SK-N-SH (cell line): ENCODE measurements at regions not wholly inside any gene's neighbourhood (a gene's known extent, or its start where the extent isn't known, plus 50 kb on each side); places are given as distances from the start of the nearest gene placed in this dataset.

Experiments
- CTCF ChIA-PET: fragments of 300-600, 350-600 bp; formaldehyde crosslinking; extraction: SDS; loops from one replicate; lab custom pipeline; 2021; lab: Yijun Ruan, JAX
- POLR2A ChIA-PET: fragments of 350-600 bp; sonication (Branson Sonifier 250); formaldehyde crosslinking; extraction: SDS; loops from one replicate; lab custom pipeline; 2020; ENCODE audit warnings: antibody characterized with exemption, inconsistent platforms; lab: Yijun Ruan, JAX
- DNase-seq: peaks from one replicate; pipeline ENCODE4 v3.0.0; 2012
- H2AFZ ChIP-seq: fragments of 200-600 bp; sonication (generic); 2 replicates; pipeline ENCODE4 v1.8.1; 2016; ENCODE audit warnings: antibody characterized with exemption, mild to moderate bottlenecking, low read depth
- H3F3A ChIP-seq: fragments of 200-600 bp; sonication (generic); replicated peaks from 2 replicates; pipeline ENCODE3; 2016; ENCODE audit warnings: antibody characterized with exemption, mild to moderate bottlenecking; ENCODE audit not compliant: insufficient read depth
- H3K27ac ChIP-seq, 2 experiments: fragments of 200-500 bp in 1 of 2; fragments of 200-600 bp in 1 of 2; sonication (Bioruptor generic) in 1 of 2; sonication (generic), shearing (Covaris generic) in 1 of 2; 2 replicates each; pipeline versions ENCODE4 v1.5.1 to v1.6.1; 2014 to 2016; ENCODE audit warnings: low read depth in 2 of 2, inconsistent platforms in 1 of 2, low read length in 1 of 2, mild to moderate bottlenecking in 1 of 2, mixed read lengths in 1 of 2
- H3K27me3 ChIP-seq: fragments of 200-600 bp; sonication (generic), shearing (Covaris generic); 2 replicates; pipeline ENCODE4 v1.6.1; 2016; ENCODE audit warnings: mixed run types; ENCODE audit not compliant: insufficient read depth
- H3K36me3 ChIP-seq, 2 experiments: fragments of 200-500 bp in 1 of 2; fragments of 200-600 bp in 1 of 2; sonication (Bioruptor generic) in 1 of 2; sonication (generic) in 1 of 2; replicated peaks in 1 of 2; 2 replicates each; pipeline versions ENCODE3 to v1.5.1; 2014 to 2016; ENCODE audit warnings: low read length in 1 of 2, mild to moderate bottlenecking in 1 of 2; ENCODE audit not compliant: insufficient read depth in 2 of 2, control insufficient read depth in 1 of 2
- H3K4me1 ChIP-seq, 2 experiments: fragments of 200-500 bp in 1 of 2; fragments of 200-600 bp in 1 of 2; sonication (Bioruptor generic) in 1 of 2; sonication (generic), shearing (Covaris generic) in 1 of 2; 2 replicates each; pipeline versions ENCODE4 v1.5.1 to v1.6.1; 2014 to 2016; ENCODE audit warnings: low read depth in 1 of 2, low read length in 1 of 2, mixed run types in 1 of 2; ENCODE audit not compliant: insufficient read depth in 2 of 2, control insufficient read depth in 1 of 2
- H3K4me2 ChIP-seq: fragments of 200-600 bp; sonication (generic), shearing (Covaris generic); 2 replicates; pipeline ENCODE4 v1.6.1; 2017; ENCODE audit warnings: mixed run types
- H3K4me3 ChIP-seq, 2 experiments: fragments of 200-500 bp in 1 of 2; fragments of 200-600 bp in 1 of 2; sonication (Bioruptor generic) in 1 of 2; sonication (generic), shearing (Covaris generic) in 1 of 2; 2 replicates each; pipeline versions ENCODE4 v1.5.1 to v1.8.1; 2014 to 2016; ENCODE audit warnings: low read depth in 2 of 2, inconsistent platforms in 1 of 2, low read length in 1 of 2, mild to moderate bottlenecking in 1 of 2, mixed read lengths in 1 of 2, moderate library complexity in 1 of 2
- H3K79me2 ChIP-seq: fragments of 200-600 bp; sonication (generic); 2 replicates; pipeline ENCODE4 v1.8.1; 2017; ENCODE audit warnings: mild to moderate bottlenecking; ENCODE audit not compliant: insufficient read depth
- H3K9ac ChIP-seq: fragments of 200-600 bp; sonication (generic); 2 replicates; pipeline ENCODE4 v1.6.1; 2017; ENCODE audit warnings: mixed run types
- H3K9me2 ChIP-seq: fragments of 200-600 bp; sonication (generic); 2 replicates; pipeline ENCODE4 v1.6.1; 2017; ENCODE audit warnings: mixed run types
- H3K9me3 ChIP-seq: fragments of 200-600 bp; sonication (generic); 2 replicates; pipeline ENCODE4 v1.6.1; 2017; ENCODE audit warnings: mixed run types, mild to moderate bottlenecking, moderate library complexity
- H4K20me1 ChIP-seq: fragments of 200-600 bp; sonication (generic); 2 replicates; pipeline ENCODE4 v1.6.1; 2017; ENCODE audit warnings: mild to moderate bottlenecking, mixed run types; ENCODE audit not compliant: insufficient read depth
- ELF1 ChIP-seq: IDR thresholded peaks from 2 replicates; pipeline ENCODE4 v1.4.0; 2012
- EP300 ChIP-seq, 2 experiments: IDR thresholded peaks; 2 replicates each; pipeline versions ENCODE4 v1.4.0 to v1.6.1; 2012; ENCODE audit warnings: borderline replicate concordance in 1 of 2, low read depth in 1 of 2, low read length in 1 of 2
- EZH2phosphoT487 ChIP-seq: fragments of 200-600 bp; sonication (generic); IDR thresholded peaks from 2 replicates; pipeline ENCODE4 v1.6.1; 2017; ENCODE audit warnings: low read depth, mixed run types, mild to moderate bottlenecking, antibody characterized with exemption, moderate library complexity, borderline replicate concordance
- FOXJ3 ChIP-seq: sonication (generic); formaldehyde crosslinking; IDR thresholded peaks from 2 replicates; pipeline ENCODE4 v1.5.1; 2020; ENCODE audit warnings: mild to moderate bottlenecking, missing genetic modification reagents
- FOXM1 ChIP-seq: IDR thresholded peaks from 2 replicates; pipeline ENCODE4 v1.4.0; 2012; ENCODE audit warnings: low read depth, mild to moderate bottlenecking
- GABPA ChIP-seq: IDR thresholded peaks from 2 replicates; pipeline ENCODE4 v1.4.0; 2012; ENCODE audit warnings: low read depth, mild to moderate bottlenecking
- JUND ChIP-seq: IDR thresholded peaks from 2 replicates; pipeline ENCODE4 v1.4.0; 2012
- MEF2A ChIP-seq: IDR thresholded peaks from 2 replicates; pipeline ENCODE4 v1.4.0; 2012; ENCODE audit warnings: low read depth, borderline replicate concordance
- MXI1 ChIP-seq: IDR thresholded peaks from 2 replicates; pipeline ENCODE4 v1.6.1; 2012; ENCODE audit warnings: mild to moderate bottlenecking, low read depth, low read length, improper control_type of control experiment
- NFIC ChIP-seq: IDR thresholded peaks from 2 replicates; pipeline ENCODE4 v1.4.0; 2012; ENCODE audit warnings: borderline replicate concordance
- NRF1 ChIP-seq: IDR thresholded peaks from 2 replicates; pipeline ENCODE4 v1.6.1; 2012; ENCODE audit warnings: low read depth, mild to moderate bottlenecking, low read length
- RAD21 ChIP-seq: IDR thresholded peaks from 2 replicates; pipeline ENCODE4 v1.6.1; 2012; ENCODE audit warnings: mild to moderate bottlenecking, low read length
- RFX5 ChIP-seq: IDR thresholded peaks from 2 replicates; pipeline ENCODE4 v1.6.1; 2012; ENCODE audit warnings: mild to moderate bottlenecking, improper control_type of control experiment, low read length
- SIN3A ChIP-seq: IDR thresholded peaks from 2 replicates; pipeline ENCODE4 v1.6.1; 2012; ENCODE audit warnings: low read depth, mild to moderate bottlenecking, low read length, moderate library complexity, borderline replicate concordance
- SMC3 ChIP-seq: IDR thresholded peaks from 2 replicates; pipeline ENCODE4 v1.6.1; 2012; ENCODE audit warnings: low read depth, low read length, improper control_type of control experiment
- TAF1 ChIP-seq: IDR thresholded peaks from 2 replicates; pipeline ENCODE4 v1.6.1; 2012; ENCODE audit warnings: low read depth, mild to moderate bottlenecking, low read length, moderate library complexity, borderline replicate concordance
- TEAD4 ChIP-seq: IDR thresholded peaks from 2 replicates; pipeline ENCODE4 v1.4.0; 2012; ENCODE audit warnings: mild to moderate bottlenecking, borderline replicate concordance; ENCODE audit not compliant: insufficient read depth
- USF2 ChIP-seq: fragments of 150-350 bp; IDR thresholded peaks from 2 replicates; pipeline ENCODE4 v1.6.1; 2017; ENCODE audit warnings: antibody characterized with exemption, low read length, low read depth, borderline replicate concordance
- YY1 ChIP-seq: IDR thresholded peaks from 2 replicates; pipeline ENCODE4 v1.4.0; 2012; ENCODE audit warnings: low read depth, mild to moderate bottlenecking
- ZBTB33 ChIP-seq: IDR thresholded peaks from 2 replicates; pipeline ENCODE4 v1.4.0; 2012; ENCODE audit warnings: low read depth, borderline replicate concordance
- WGBS: methylation state at CpG from one replicate; pipeline ENCODE4 v1.1.6; 2017; ENCODE audit warnings: low lambda C conversion rate; 5-methylcytosine and 5-hydroxymethylcytosine counted together
- TF ChIP-seq, protein P1 (sequence below): IDR thresholded peaks from 2 replicates; pipeline ENCODE4 v1.4.0; 2012; ENCODE audit warnings: low read depth, borderline replicate concordance

DNA sequence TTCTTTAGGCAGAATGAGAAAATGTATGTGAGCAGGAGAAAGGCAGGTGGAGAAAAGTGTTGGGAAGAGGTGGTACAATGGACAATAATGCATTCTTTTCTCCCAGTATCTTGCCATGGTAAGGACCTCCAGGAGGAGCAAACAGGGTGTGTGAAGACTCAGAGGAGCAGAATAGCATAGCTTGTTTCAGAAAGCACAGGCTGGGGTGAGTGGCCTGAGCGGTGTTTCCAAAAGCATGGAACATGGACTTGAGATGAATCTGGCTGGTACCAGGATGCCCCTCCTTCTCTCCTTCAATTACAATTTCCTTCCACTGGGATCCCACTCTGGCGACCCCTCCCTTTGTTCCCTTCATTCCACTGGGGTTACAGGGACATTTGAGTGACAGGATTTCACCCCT, 123.4 kb upstream of the TNR start:
- no peak overlapping the region for H3K9ac ChIP-seq
- H3K9me2 ChIP-seq, result no peaks in the 10 kb centered on the region
- TF ChIP-seq YY1 (no peak), TAF1 (no peak), MXI1 (no peak), GABPA (no peak), ZBTB33 (no peak), FOXJ3 (CRISPR knock-in tag) (no peak), EP300 (IDR thresholded peaks at IDR 0.05; ENCODE audit: borderline replicate concordance in 1 of 2, low read depth in 1 of 2, low read length in 1 of 2) (no peak), RAD21 (no peak), FOXM1 (no peak), SMC3 (no peak), JUND (no peak), EZH2phosphoT487 (no peak)
- TF ChIP-seq, protein P1, sequence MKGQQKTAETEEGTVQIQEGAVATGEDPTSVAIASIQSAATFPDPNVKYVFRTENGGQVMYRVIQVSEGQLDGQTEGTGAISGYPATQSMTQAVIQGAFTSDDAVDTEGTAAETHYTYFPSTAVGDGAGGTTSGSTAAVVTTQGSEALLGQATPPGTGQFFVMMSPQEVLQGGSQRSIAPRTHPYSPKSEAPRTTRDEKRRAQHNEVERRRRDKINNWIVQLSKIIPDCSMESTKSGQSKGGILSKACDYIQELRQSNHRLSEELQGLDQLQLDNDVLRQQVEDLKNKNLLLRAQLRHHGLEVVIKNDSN, result no peak
- ChIA-PET POLR2A (no interaction called here), CTCF (no interaction called here)
- no peak overlapping the region for H3K4me2 ChIP-seq
- no peaks in the 10 kb centered on the region; a peak in 1 of 4 replicates for H3K4me1 ChIP-seq
- H3K9me3 ChIP-seq, result no peaks in the 10 kb centered on the region
- no peak for DNase-seq
- H3K27ac ChIP-seq, result no peak overlapping the region
- H3K36me3 ChIP-seq, result no peaks in the 10 kb centered on the region
- H3F3A ChIP-seq, result no peaks in the 10 kb centered on the region
- WGBS, result 50% methylated on average over 2 of the region's 2 CpGs
- H3K79me2 ChIP-seq, result no peaks in the 10 kb centered on the region
- H3K27me3 ChIP-seq, result no peaks in the 10 kb centered on the region
- H4K20me1 ChIP-seq, result no peaks in the 10 kb centered on the region
- H2AFZ ChIP-seq, result no peak overlapping the region
- no peak overlapping the region for H3K4me3 ChIP-seq

DNA sequence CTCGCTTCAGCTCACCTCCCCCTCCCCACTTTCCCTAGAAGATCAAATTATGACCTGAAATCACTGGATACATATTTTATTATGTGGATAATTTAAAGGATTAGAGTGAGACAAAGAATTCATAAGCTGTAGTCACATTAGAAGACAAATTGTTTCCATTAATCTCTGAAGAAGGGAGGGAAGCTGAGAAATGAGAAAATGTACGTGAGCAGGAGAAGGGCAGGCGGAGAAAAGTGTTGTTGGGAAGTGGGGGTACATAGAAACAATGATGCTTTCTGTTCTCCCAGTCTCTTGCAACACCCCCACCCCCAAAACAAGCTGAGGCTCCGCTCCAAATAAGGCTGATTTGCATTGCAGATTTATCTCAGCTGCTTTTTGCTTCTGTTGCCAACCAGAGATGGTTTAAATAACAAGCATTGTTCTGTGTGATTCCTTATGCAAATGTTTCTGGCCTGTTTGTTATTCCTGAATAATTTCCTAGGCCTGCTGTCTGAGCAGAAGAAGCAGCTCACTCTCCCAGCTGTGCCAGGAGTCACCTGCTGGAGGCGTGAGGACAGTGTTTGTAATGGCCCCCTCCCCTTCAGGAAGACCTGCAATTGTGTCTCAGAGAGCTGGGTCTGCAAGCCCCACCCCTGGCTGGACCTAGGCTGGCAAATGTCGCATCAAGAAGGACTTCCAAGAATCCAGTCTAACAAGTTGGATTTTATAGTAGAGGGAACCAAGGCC, 121.8 kb upstream of the TNR start:
- H3K9ac ChIP-seq, result no peak overlapping the region
- no peak overlapping the region for H2AFZ ChIP-seq
- no peak overlapping the region for H3K27ac ChIP-seq
- no peaks in the 10 kb centered on the region; a peak in 1 of 4 replicates for H3K4me1 ChIP-seq
- WGBS, result 26% methylated on average over 5 of the region's 6 CpGs
- H3K4me3 ChIP-seq, result no peak overlapping the region
- H3K9me2 ChIP-seq, result no peaks in the 10 kb centered on the region
- no peak overlapping the region for H3K4me2 ChIP-seq
- POLR2A ChIA-PET, result no interaction called here
- H3K9me3 ChIP-seq, result no peaks in the 10 kb centered on the region
- H3K27me3 ChIP-seq, result no peaks in the 10 kb centered on the region
- no peak for DNase-seq
- no peaks in the 10 kb centered on the region for H3F3A ChIP-seq
- no peaks in the 10 kb centered on the region for H3K36me3 ChIP-seq
- H3K79me2 ChIP-seq, result no peaks in the 10 kb centered on the region
- H4K20me1 ChIP-seq, result no peaks in the 10 kb centered on the region
- CTCF ChIA-PET, result interaction anchor here (1.1 to 1.2 kb wide), 2 partner anchors 491 kb away, joined by 3 read pairs; no protein-coding TSS in a partner anchor
- TF ChIP-seq GABPA (no peak), MEF2A (no peak), JUND (no peak), SIN3A (no peak), NFIC (no peak), TEAD4 (no peak), SMC3 (no peak), FOXJ3 (CRISPR knock-in tag) (no peak), ELF1 (no peak), USF2 (no peak), NRF1 (no peak), RFX5 (no peak), EP300 (IDR thresholded peaks at IDR 0.05; ENCODE audit: borderline replicate concordance in 1 of 2, low read depth in 1 of 2, low read length in 1 of 2) (no peak)
